ENCODE measurements at regions not wholly inside any gene's neighbourhood (a gene's known extent, or its start where the extent isn't known, plus 50 kb on each side); places are given as distances from the start of the nearest gene placed in this dataset.
"Not testable (repeated sequence)": the region's sequence is repeated elsewhere in the genome, so short reads cannot be mapped to it uniquely, and the experiment has no call there.

DNA sequence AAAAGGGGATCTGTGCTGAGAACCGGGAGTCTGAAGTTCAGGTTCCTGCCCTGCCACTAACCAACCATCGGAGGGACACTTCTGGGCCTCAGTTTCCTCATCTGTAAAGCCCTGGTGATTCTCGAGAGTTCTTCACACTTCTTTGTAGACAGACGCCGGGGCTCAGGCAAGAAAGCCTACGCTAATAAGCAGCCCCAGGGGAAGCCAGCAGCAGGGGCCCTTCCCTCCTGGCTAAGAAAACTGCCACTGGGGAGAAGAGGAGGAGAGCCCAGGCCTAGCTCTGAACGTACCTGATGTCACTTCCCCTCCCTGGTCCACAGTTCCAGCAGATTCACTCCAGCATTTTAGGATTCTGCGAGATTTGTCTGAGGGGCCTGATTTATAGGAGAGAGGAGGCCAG is 76.0 kb downstream of the CAMK2N1 start:
- no peak overlapping the region for H3K4me2 ChIP-seq (ENCODE audit: low read length)

DNA sequence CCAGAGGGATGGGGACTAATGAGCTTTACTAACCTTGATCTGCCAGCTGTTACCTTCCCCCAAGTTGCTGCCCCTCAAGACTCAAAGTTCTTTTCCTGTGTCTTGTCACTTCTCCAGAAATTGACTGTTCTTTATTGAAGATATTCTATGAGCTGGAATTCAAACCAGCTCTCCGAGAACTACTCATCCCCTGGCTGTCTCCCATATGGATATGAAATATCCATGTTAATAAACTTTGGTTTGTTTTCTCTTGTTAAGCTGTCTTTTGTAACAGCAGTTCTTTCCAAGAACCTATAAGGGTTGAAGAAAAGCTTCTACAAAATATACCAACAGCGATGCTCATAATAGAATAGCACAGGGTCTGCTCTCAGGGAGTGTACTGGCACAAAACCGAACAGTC is 77.0 kb downstream of the CAMK2N1 start:
- no peak overlapping the region for H3K9ac ChIP-seq (ENCODE audit: low read length)
- H3K4me3 ChIP-seq (ENCODE audit: low read depth, low read length) = no peak overlapping the region
- H3K27me3 ChIP-seq (ENCODE audit: insufficient read depth, low read length) = peaks cover 10% of the 10 kb centered on the region
- no peak overlapping the region for H3K23ac ChIP-seq (ENCODE audit: low read length)
- no peak overlapping the region for H2BK120ac ChIP-seq (ENCODE audit: insufficient read depth, low read length, poor library complexity)
- no peak overlapping the region for H3K18ac ChIP-seq (ENCODE audit: low read length)
- no peak overlapping the region for H4K91ac ChIP-seq (ENCODE audit: low read depth, low read length)
- no peak overlapping the region for H3K4ac ChIP-seq (ENCODE audit: low read depth, low read length)
- H2BK12ac ChIP-seq (ENCODE audit: low read length) = no peak overlapping the region
- H4K8ac ChIP-seq (ENCODE audit: low read depth, low read length) = no peak overlapping the region
- H2BK5ac ChIP-seq (ENCODE audit: low read depth, low read length, poor library complexity) = no peak overlapping the region
- no peak overlapping the region for H2AFZ ChIP-seq (ENCODE audit: insufficient read depth, low read length, poor library complexity)
- no peaks in the 10 kb centered on the region for H3K79me1 ChIP-seq (ENCODE audit: low read length)
- no peak overlapping the region for H2AK5ac ChIP-seq (ENCODE audit: low read length)
- H3K9me3 ChIP-seq (ENCODE audit: insufficient read depth, low read depth, low read length) = peaks cover 4% of the 10 kb centered on the region
- no peak overlapping the region for H3K27ac ChIP-seq (ENCODE audit: low read depth, low read length)
- no peaks in the 10 kb centered on the region for H3K36me3 ChIP-seq (ENCODE audit: control insufficient read depth in 1 of 2, insufficient read depth in 2 of 2, low read length in 2 of 2)
- no CpG with 5 or more reads among the region's 3 CpGs for WGBS (ENCODE audit: extremely low coverage, insufficient coverage, insufficient read length)
- H3K4me2 ChIP-seq (ENCODE audit: low read length) = no peak overlapping the region
- H3K4me1 ChIP-seq (ENCODE audit: control insufficient read depth in 1 of 2, insufficient read depth in 2 of 2, low read length in 2 of 2) = no peaks in the 10 kb centered on the region
- DNase-seq = no peak
- no peak overlapping the region for H3K14ac ChIP-seq (ENCODE audit: low read length)
- no peak overlapping the region for H4K12ac ChIP-seq (ENCODE audit: low read depth, low read length)
- no peaks in the 10 kb centered on the region for H3K79me2 ChIP-seq (ENCODE audit: control insufficient read depth, insufficient read depth, low read length, poor library complexity)

More for the DNA sequence above, 76.0 kb downstream of the CAMK2N1 start:
- no peak overlapping the region for H3K9ac ChIP-seq (ENCODE audit: low read length)
- H3K9me3 ChIP-seq (ENCODE audit: insufficient read depth, low read depth, low read length) = peaks cover 4% of the 10 kb centered on the region
- H3K4ac ChIP-seq (ENCODE audit: low read depth, low read length) = no peak overlapping the region
- no peak overlapping the region for H2AK5ac ChIP-seq (ENCODE audit: low read length)
- H2BK5ac ChIP-seq (ENCODE audit: low read depth, low read length, poor library complexity) = no peak overlapping the region
- no peaks in the 10 kb centered on the region for H3K4me1 ChIP-seq (ENCODE audit: control insufficient read depth in 1 of 2, insufficient read depth in 2 of 2, low read length in 2 of 2)
- no peaks in the 10 kb centered on the region for H3K79me1 ChIP-seq (ENCODE audit: low read length)
- H3K36me3 ChIP-seq (ENCODE audit: control insufficient read depth in 1 of 2, insufficient read depth in 2 of 2, low read length in 2 of 2) = no peaks in the 10 kb centered on the region
- H2BK120ac ChIP-seq (ENCODE audit: insufficient read depth, low read length, poor library complexity) = no peak overlapping the region
- no CpG with 5 or more reads among the region's 8 CpGs for WGBS (ENCODE audit: extremely low coverage, insufficient coverage, insufficient read length)
- H4K12ac ChIP-seq (ENCODE audit: low read depth, low read length) = no peak overlapping the region
- H3K27me3 ChIP-seq (ENCODE audit: insufficient read depth, low read length) = peaks cover 10% of the 10 kb centered on the region
- no peak overlapping the region for H3K23ac ChIP-seq (ENCODE audit: low read length)
- H3K4me3 ChIP-seq (ENCODE audit: low read depth, low read length) = no peak overlapping the region
- no peak overlapping the region for H2AFZ ChIP-seq (ENCODE audit: insufficient read depth, low read length, poor library complexity)
- no peak overlapping the region for H3K14ac ChIP-seq (ENCODE audit: low read length)
- no peaks in the 10 kb centered on the region for H3K79me2 ChIP-seq (ENCODE audit: control insufficient read depth, insufficient read depth, low read length, poor library complexity)
- DNase-seq = no peak
- no peak overlapping the region for H4K8ac ChIP-seq (ENCODE audit: low read depth, low read length)
- no peak overlapping the region for H3K18ac ChIP-seq (ENCODE audit: low read length)
- no peak overlapping the region for H3K27ac ChIP-seq (ENCODE audit: low read depth, low read length)
- H2BK12ac ChIP-seq (ENCODE audit: low read length) = no peak overlapping the region
- H4K91ac ChIP-seq (ENCODE audit: low read depth, low read length) = no peak overlapping the region

DNA sequence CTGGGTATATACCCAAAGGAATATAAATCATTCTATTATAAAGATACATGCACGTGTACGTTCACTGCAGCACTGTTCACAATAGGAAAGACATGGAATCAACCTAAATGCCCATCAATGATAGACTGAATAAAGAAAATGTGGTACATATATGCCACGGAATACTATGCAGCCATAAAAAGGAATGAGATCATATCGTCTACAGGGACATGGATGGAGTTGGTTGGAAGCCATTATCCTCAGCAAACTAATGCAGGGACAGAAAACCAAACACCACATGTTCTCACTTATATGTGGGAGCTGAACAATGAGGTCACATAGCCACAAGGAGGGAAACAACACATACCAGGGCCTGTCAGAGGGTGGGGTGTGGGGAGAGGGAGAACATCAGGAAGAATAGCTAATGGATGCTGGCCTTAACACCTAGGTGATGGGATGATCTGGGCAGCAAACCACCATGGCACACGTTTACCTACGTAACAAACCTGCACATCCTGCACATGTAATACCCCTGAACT is 77.8 kb downstream of the CAMK2N1 start:
- not testable (repeated sequence) for H3K27me3 ChIP-seq (ENCODE audit: insufficient read depth, low read length); H3K27ac ChIP-seq (ENCODE audit: low read depth, low read length); H3K4ac ChIP-seq (ENCODE audit: low read depth, low read length); H3K4me2 ChIP-seq (ENCODE audit: low read length); H4K91ac ChIP-seq (ENCODE audit: low read depth, low read length); H2BK5ac ChIP-seq (ENCODE audit: low read depth, low read length, poor library complexity); H2BK12ac ChIP-seq (ENCODE audit: low read length); H3K23ac ChIP-seq (ENCODE audit: low read length); H4K8ac ChIP-seq (ENCODE audit: low read depth, low read length); DNase-seq; H3K4me1 ChIP-seq (ENCODE audit: control insufficient read depth in 1 of 2, insufficient read depth in 2 of 2, low read length in 2 of 2); H3K79me1 ChIP-seq (ENCODE audit: low read length); H2AFZ ChIP-seq (ENCODE audit: insufficient read depth, low read length, poor library complexity); H3K9ac ChIP-seq (ENCODE audit: low read length); H3K79me2 ChIP-seq (ENCODE audit: control insufficient read depth, insufficient read depth, low read length, poor library complexity); H4K12ac ChIP-seq (ENCODE audit: low read depth, low read length); H3K36me3 ChIP-seq (ENCODE audit: control insufficient read depth in 1 of 2, insufficient read depth in 2 of 2, low read length in 2 of 2); H3K14ac ChIP-seq (ENCODE audit: low read length); H3K4me3 ChIP-seq (ENCODE audit: low read depth, low read length); H3K9me3 ChIP-seq (ENCODE audit: insufficient read depth, low read depth, low read length); H2AK5ac ChIP-seq (ENCODE audit: low read length); H3K18ac ChIP-seq (ENCODE audit: low read length); H2BK120ac ChIP-seq (ENCODE audit: insufficient read depth, low read length, poor library complexity)
- WGBS (ENCODE audit: extremely low coverage, insufficient coverage, insufficient read length) = no CpG with 5 or more reads among the region's 6 CpGs

DNA sequence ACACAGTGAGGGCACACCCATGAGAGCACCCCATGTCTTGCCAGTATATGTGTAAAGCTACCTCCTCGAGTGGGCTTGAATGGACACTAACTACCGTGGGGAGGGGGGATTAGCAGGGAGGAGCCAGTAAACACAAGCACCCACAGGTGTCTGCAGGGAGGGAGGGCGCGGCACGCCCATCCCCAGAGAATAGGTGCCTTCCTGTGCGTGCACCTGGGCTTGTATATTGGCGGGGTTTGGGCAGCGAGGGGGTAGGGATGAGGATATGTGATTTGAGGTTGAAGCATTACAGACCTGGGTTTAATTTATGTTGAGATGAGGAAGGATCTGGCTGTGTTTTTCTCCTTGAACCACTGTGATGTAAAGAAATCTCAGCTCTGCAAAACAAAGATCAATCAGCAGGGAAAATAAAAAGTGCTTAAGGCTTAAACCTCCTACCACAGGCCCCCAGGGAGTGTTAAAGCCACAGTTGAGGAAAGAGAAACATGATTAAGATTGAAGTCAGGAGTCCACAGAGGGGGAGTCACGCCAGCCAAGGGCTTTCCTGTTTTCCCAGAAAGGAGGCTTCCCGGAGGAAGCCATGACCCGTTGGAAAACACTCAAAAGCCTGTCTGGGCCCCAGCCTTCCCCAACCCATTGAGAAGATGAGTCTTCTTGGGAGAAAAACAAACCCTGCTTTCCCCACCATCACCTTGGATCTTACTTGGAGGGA is 80.0 kb downstream of the CAMK2N1 start:
- Histone ChIP-seq H3K27ac (ENCODE audit: low read depth, low read length) (no peak overlapping the region), H3K9ac (ENCODE audit: low read length) (no peak overlapping the region), H3K14ac (ENCODE audit: low read length) (no peak overlapping the region), H3K4me1 (ENCODE audit: control insufficient read depth in 1 of 2, insufficient read depth in 2 of 2, low read length in 2 of 2) (no peaks in the 10 kb centered on the region), H3K23ac (ENCODE audit: low read length) (no peak overlapping the region), H3K36me3 (ENCODE audit: control insufficient read depth in 1 of 2, insufficient read depth in 2 of 2, low read length in 2 of 2) (no peaks in the 10 kb centered on the region), H2BK5ac (ENCODE audit: low read depth, low read length, poor library complexity) (no peak overlapping the region), H3K27me3 (ENCODE audit: insufficient read depth, low read length) (peaks cover 7% of the 10 kb centered on the region), H4K8ac (ENCODE audit: low read depth, low read length) (no peak overlapping the region), H3K18ac (ENCODE audit: low read length) (no peak overlapping the region), H3K4me2 (ENCODE audit: low read length) (no peak overlapping the region), H4K12ac (ENCODE audit: low read depth, low read length) (no peak overlapping the region), H3K79me1 (ENCODE audit: low read length) (no peaks in the 10 kb centered on the region), H3K79me2 (ENCODE audit: control insufficient read depth, insufficient read depth, low read length, poor library complexity) (no peaks in the 10 kb centered on the region), H3K4me3 (ENCODE audit: low read depth, low read length) (no peak overlapping the region), H3K4ac (ENCODE audit: low read depth, low read length) (no peak overlapping the region), H4K91ac (ENCODE audit: low read depth, low read length) (no peak overlapping the region), H2BK120ac (ENCODE audit: insufficient read depth, low read length, poor library complexity) (no peak overlapping the region), H2AK5ac (ENCODE audit: low read length) (no peak overlapping the region), H3K9me3 (ENCODE audit: insufficient read depth, low read depth, low read length) (peaks cover 4% of the 10 kb centered on the region), H2AFZ (ENCODE audit: insufficient read depth, low read length, poor library complexity) (no peak overlapping the region), H2BK12ac (ENCODE audit: low read length) (no peak overlapping the region)
- DNase-seq = no peak
- WGBS (ENCODE audit: extremely low coverage, insufficient coverage, insufficient read length) = no CpG with 5 or more reads among the region's 11 CpGs

Measured in trophoblast cell (in vitro differentiated cells and primary cell).